ENCODE measurements at regions not wholly inside any gene's neighbourhood (a gene's known extent, or its start where the extent isn't known, plus 50 kb on each side); places are given as distances from the start of the nearest gene placed in this dataset.
"Not testable (repeated sequence)": the region's sequence is repeated elsewhere in the genome, so short reads cannot be mapped to it uniquely, and the experiment has no call there.

GRCh38 chr20:1819311-1820137 lies 75.7 kb upstream of the SIRPA start:
- H3K36me3 Mint-ChIP-seq (ENCODE audit: insufficient read depth) = no peaks in the 10 kb centered on the region
- H3K4me1 Mint-ChIP-seq (ENCODE audit: low read depth) = peaks cover 7% of the 10 kb centered on the region
- H3K9me3 Mint-ChIP-seq = peaks cover 25% of the 10 kb centered on the region
- peaks cover 42% of the 10 kb centered on the region for H3K27me3 Mint-ChIP-seq (ENCODE audit: low read depth)
- DNase-seq (no peak), ATAC-seq (no peak)
- H3K4me3 Mint-ChIP-seq = no peak overlapping the region

DNA sequence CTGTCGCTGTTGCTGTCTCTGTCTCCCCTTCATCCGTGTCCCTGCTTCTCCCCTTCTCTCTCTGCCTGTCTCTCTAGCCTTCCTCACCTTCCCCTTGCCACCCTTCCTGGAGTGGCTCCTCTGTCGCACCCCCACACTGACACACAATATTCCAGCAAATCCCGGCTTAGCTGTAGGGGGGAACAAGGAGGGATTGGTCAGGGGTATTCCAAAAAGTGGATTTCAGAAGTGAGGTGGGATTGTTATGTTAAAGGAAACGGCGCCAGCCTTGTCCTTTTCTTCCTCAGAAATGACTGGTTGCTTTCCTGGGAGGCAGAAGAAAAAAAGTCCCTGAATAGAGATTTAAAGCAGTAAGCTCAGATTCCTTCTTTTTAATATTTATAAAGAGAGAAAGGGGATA lies 76.3 kb upstream of the SIRPA start:
- H3K4me1 Mint-ChIP-seq (ENCODE audit: low read depth) = peaks cover 7% of the 10 kb centered on the region
- no peaks in the 10 kb centered on the region for H3K36me3 Mint-ChIP-seq (ENCODE audit: insufficient read depth)
- H3K4me3 Mint-ChIP-seq = no peak overlapping the region
- ATAC-seq (no peak), DNase-seq (no peak)
- H3K27me3 Mint-ChIP-seq (ENCODE audit: low read depth) = peaks cover 46% of the 10 kb centered on the region
- H3K9me3 Mint-ChIP-seq = peaks cover 19% of the 10 kb centered on the region

GRCh38 chr20:1818247-1818840 lies 76.9 kb upstream of the SIRPA start:
- no peak for ATAC-seq
- H3K27me3 Mint-ChIP-seq (ENCODE audit: low read depth) = peaks cover 47% of the 10 kb centered on the region
- H3K4me3 Mint-ChIP-seq = no peak overlapping the region
- H3K36me3 Mint-ChIP-seq (ENCODE audit: insufficient read depth) = no peaks in the 10 kb centered on the region
- H3K9me3 Mint-ChIP-seq = peaks cover 14% of the 10 kb centered on the region
- no peak for DNase-seq
- H3K4me1 Mint-ChIP-seq (ENCODE audit: low read depth) = peaks cover 7% of the 10 kb centered on the region

- Mint-ChIP-seq H3K4me1 (ENCODE audit: low read depth) (peaks cover 7% of the 10 kb centered on the region), H3K36me3 (ENCODE audit: insufficient read depth) (no peaks in the 10 kb centered on the region), H3K4me3 (no peak overlapping the region), H3K9me3 (peaks cover 8% of the 10 kb centered on the region), H3K27me3 (ENCODE audit: low read depth) (peaks cover 48% of the 10 kb centered on the region)
- DNase-seq (no peak), ATAC-seq (peak in 1 of 2 donors; percentile 37)
Measured at GRCh38 chr20:1817577-1818211, 77.5 kb upstream of the SIRPA start.

GRCh38 chr20:1816384-1817381 lies 78.5 kb upstream of the SIRPA start:
- H3K27me3 Mint-ChIP-seq (ENCODE audit: low read depth) = peaks cover 48% of the 10 kb centered on the region
- no peak overlapping the region for H3K4me3 Mint-ChIP-seq
- peak in 1 of 2 donors; percentile 34 for ATAC-seq
- H3K4me1 Mint-ChIP-seq (ENCODE audit: low read depth) = peaks cover 7% of the 10 kb centered on the region
- H3K9me3 Mint-ChIP-seq = no peaks in the 10 kb centered on the region
- no peaks in the 10 kb centered on the region for H3K36me3 Mint-ChIP-seq (ENCODE audit: insufficient read depth)
- DNase-seq = no peak

GRCh38 chr20:1815502-1816085 lies 79.6 kb upstream of the SIRPA start:
- Mint-ChIP-seq H3K4me1 (ENCODE audit: low read depth) (peaks cover 12% of the 10 kb centered on the region), H3K27me3 (ENCODE audit: low read depth) (peaks cover 44% of the 10 kb centered on the region), H3K36me3 (ENCODE audit: insufficient read depth) (no peaks in the 10 kb centered on the region), H3K4me3 (no peak overlapping the region), H3K9me3 (no peaks in the 10 kb centered on the region)
- ATAC-seq (no peak), DNase-seq (no peak)

DNA sequence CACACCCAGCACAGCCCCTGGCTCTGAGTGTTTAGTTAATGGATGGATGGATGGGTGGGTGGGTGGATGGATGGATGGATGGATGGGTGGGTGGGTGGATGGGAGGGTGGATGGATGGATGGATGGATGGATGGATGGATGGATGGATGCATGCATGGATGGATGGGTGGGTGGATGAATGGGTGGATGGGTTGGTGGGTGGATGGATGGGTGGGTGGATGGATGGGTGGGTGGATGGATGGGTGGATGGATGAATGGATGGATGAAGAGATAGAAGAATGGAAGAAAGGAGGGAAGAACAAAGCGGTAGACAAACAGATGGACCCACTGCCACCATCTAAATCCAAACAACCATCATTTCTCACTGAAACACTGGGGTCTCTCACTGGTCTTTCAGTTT lies 80.3 kb upstream of the SIRPA start:
- peaks cover 47% of the 10 kb centered on the region for H3K27me3 Mint-ChIP-seq (ENCODE audit: low read depth)
- H3K36me3 Mint-ChIP-seq (ENCODE audit: insufficient read depth) = not testable (repeated sequence)

GRCh38 chr20:1813674-1814635 lies 81.3 kb upstream of the SIRPA start:
- no peak overlapping the region for H3K4me3 Mint-ChIP-seq
- H3K36me3 Mint-ChIP-seq (ENCODE audit: insufficient read depth) = no peaks in the 10 kb centered on the region
- ATAC-seq (no peak), DNase-seq (no peak)
- peaks cover 45% of the 10 kb centered on the region for H3K27me3 Mint-ChIP-seq (ENCODE audit: low read depth)
- peaks cover 12% of the 10 kb centered on the region for H3K4me1 Mint-ChIP-seq (ENCODE audit: low read depth)
- no peaks in the 10 kb centered on the region for H3K9me3 Mint-ChIP-seq

More for the DNA sequence above, 80.3 kb upstream of the SIRPA start:
- DNase-seq, H3K9me3 Mint-ChIP-seq, H3K4me3 Mint-ChIP-seq, ATAC-seq: not testable (repeated sequence)
- H3K4me1 Mint-ChIP-seq (ENCODE audit: low read depth) = peaks cover 12% of the 10 kb centered on the region

DNA sequence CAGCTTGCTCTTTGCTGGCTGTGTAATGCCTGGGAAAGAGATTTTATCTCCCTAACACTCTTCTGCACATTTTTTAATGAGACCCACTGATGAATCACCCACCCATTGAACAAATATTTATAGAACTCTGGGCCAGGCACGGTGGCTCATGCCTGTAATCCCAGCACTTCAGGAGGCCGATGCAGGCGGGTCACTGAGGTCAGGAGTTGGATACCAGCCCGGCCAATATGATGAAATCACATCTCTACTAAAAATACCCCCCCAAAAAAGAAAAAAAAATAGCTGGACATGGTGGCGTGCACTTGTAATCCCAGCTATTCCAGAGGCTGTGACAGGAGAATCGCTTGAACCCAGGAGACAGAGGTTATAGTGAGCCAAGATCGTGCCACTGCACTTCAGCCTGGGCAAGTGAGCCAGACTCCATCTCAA lies 82.1 kb upstream of the SIRPA start:
- Mint-ChIP-seq H3K4me1 (ENCODE audit: low read depth) (peaks cover 9% of the 10 kb centered on the region), H3K9me3 (no peaks in the 10 kb centered on the region), H3K36me3 (ENCODE audit: insufficient read depth) (no peaks in the 10 kb centered on the region), H3K4me3 (no peak overlapping the region), H3K27me3 (ENCODE audit: low read depth) (peaks cover 38% of the 10 kb centered on the region)
- no peak for ATAC-seq
- DNase-seq = no peak

DNA sequence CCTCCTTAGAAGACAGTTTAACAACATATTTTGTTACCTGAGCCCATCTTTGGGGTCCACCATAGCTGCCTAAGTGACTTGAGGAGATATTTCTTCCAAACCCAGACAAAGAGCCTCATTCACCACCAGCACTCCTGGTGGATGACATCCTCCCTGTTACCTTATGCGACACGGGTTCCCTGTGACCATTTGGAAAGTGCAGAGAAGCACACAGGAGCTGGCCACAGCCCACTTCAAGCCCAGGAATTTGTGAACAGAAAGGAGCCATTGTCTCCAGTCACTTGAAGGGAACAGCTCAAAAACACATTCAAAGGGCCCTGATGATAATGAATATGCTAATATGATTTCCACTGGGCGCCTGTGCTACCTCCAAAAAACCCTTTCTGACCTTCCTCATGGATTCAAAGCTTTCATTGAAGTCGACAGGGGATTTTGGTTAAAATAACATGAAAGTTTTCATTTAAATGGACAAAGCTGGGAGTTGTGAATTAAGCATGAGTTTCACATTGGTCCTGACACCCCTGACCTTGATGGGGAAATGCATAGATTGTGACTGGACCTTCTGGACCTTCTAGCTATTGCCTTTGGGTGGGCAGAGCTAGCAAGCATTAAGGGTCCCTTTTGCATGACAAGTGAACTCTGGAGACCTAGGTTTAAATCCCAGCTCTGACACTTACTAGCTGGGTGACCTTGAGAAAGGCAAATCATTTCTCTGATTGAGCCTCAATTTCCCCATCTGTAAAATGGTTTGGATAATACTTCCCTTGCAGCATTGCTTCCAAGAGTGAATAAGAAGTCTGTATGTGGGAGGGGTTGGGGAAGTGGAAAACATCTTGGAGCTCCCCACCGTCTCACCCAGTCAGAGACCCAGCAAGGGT lies 83.3 kb upstream of the SIRPA start:
- H3K4me3 Mint-ChIP-seq = no peak overlapping the region
- no peaks in the 10 kb centered on the region for H3K9me3 Mint-ChIP-seq
- DNase-seq (no peak), ATAC-seq (no peak)
- peaks cover 7% of the 10 kb centered on the region for H3K4me1 Mint-ChIP-seq (ENCODE audit: low read depth)
- no peaks in the 10 kb centered on the region for H3K36me3 Mint-ChIP-seq (ENCODE audit: insufficient read depth)
- peaks cover 43% of the 10 kb centered on the region for H3K27me3 Mint-ChIP-seq (ENCODE audit: low read depth)

- ATAC-seq (peak in 1 of 2 donors; percentile 34), DNase-seq (no peak)
- no peak overlapping the region for H3K4me3 Mint-ChIP-seq
- H3K4me1 Mint-ChIP-seq (ENCODE audit: low read depth) = peaks cover 5% of the 10 kb centered on the region
- peaks cover 44% of the 10 kb centered on the region for H3K27me3 Mint-ChIP-seq (ENCODE audit: low read depth)
- no peaks in the 10 kb centered on the region for H3K36me3 Mint-ChIP-seq (ENCODE audit: insufficient read depth)
- H3K9me3 Mint-ChIP-seq = no peaks in the 10 kb centered on the region
Measured at GRCh38 chr20:1810926-1811620, 84.1 kb upstream of the SIRPA start.

- peaks cover 5% of the 10 kb centered on the region for H3K4me1 Mint-ChIP-seq (ENCODE audit: low read depth)
- H3K27me3 Mint-ChIP-seq (ENCODE audit: low read depth) = peaks cover 39% of the 10 kb centered on the region
- H3K4me3 Mint-ChIP-seq = no peak overlapping the region
- ATAC-seq = no peak
- no peaks in the 10 kb centered on the region for H3K36me3 Mint-ChIP-seq (ENCODE audit: insufficient read depth)
- no peaks in the 10 kb centered on the region for H3K9me3 Mint-ChIP-seq
- DNase-seq = no peak
Measured at GRCh38 chr20:1810572-1810925, 84.7 kb upstream of the SIRPA start.

Data from activated T-cell treated with anti-CD3 and anti-CD28 coated beads, Interleukin-2, amount 50 U/mL, for 4 hours (primary cell).